ENCODE measurements at regions not wholly inside any gene's neighbourhood (a gene's known extent, or its start where the extent isn't known, plus 50 kb on each side); places are given as distances from the start of the nearest gene placed in this dataset.
"Not testable (repeated sequence)": the region's sequence is repeated elsewhere in the genome, so short reads cannot be mapped to it uniquely, and the experiment has no call there.

DNA sequence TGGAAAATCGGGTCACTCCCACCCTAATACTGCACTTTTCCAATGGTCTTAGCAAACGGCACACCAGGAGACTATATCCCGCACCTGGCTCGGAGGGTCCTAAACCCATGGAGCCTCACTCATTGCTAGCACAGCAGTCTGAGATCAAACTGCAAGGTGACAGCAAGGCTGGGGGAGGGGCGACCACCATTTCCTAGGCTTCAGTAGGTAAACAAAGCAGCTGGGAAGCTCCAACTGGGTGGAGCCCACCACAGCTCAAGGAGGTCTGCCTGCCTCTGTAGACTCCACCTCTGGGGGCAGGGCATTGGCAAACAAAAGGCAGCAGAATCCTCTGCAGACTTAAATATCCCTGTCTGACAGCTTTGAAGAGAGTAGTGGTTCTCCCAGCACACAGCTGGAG is 109.0 kb upstream of the DEFB108B start:
- TF ChIP-seq EZH2, EZH2phosphoT487 (IDR thresholded peaks at IDR 0.05): not testable (repeated sequence)
- TF ChIP-seq, protein P1, sequence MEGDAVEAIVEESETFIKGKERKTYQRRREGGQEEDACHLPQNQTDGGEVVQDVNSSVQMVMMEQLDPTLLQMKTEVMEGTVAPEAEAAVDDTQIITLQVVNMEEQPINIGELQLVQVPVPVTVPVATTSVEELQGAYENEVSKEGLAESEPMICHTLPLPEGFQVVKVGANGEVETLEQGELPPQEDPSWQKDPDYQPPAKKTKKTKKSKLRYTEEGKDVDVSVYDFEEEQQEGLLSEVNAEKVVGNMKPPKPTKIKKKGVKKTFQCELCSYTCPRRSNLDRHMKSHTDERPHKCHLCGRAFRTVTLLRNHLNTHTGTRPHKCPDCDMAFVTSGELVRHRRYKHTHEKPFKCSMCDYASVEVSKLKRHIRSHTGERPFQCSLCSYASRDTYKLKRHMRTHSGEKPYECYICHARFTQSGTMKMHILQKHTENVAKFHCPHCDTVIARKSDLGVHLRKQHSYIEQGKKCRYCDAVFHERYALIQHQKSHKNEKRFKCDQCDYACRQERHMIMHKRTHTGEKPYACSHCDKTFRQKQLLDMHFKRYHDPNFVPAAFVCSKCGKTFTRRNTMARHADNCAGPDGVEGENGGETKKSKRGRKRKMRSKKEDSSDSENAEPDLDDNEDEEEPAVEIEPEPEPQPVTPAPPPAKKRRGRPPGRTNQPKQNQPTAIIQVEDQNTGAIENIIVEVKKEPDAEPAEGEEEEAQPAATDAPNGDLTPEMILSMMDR (IDR thresholded peaks at IDR 0.05) = not testable (repeated sequence)
